Peyer's patch (tissue), 4 donors: ENCODE measurements at regions not wholly inside any gene's neighbourhood (a gene's known extent, or its start where the extent isn't known, plus 50 kb on each side); places are given as distances from the start of the nearest gene placed in this dataset.

Experiments used
- DNase-seq, 3 donors: peaks; one replicate each; pipeline ENCODE4 v3.0.0-alpha.2; 2017 to 2019
- H3K27ac ChIP-seq, 4 donors: fragments of 200-600 bp; sonication (generic); one replicate each; pipeline ENCODE4 v1.5.1; 2016 to 2019
- H3K27me3 ChIP-seq, 2 donors: fragments of 200-600 bp; sonication (generic); one replicate each; pipeline ENCODE4 v1.5.1; 2019
- H3K36me3 ChIP-seq, 3 donors: fragments of 200-600 bp; sonication (generic); one replicate each; pipeline ENCODE4 v1.5.1; 2016 to 2019
- H3K4me1 ChIP-seq, 4 donors: fragments of 200-600 bp; sonication (generic); one replicate each; pipeline ENCODE4 v1.5.1; 2016 to 2019
- H3K4me3 ChIP-seq, 4 donors: fragments of 200-600 bp; sonication (generic); 1 replicate in 3 of 4; 2 replicates in 1 of 4; pipeline ENCODE4 v1.5.1; 2016 to 2019; ENCODE audit warnings: mild to moderate bottlenecking in 1 of 4
- H3K9me3 ChIP-seq, 4 donors: fragments of 200-600 bp; sonication (generic); one replicate each; pipeline ENCODE4 v1.5.1; 2016 to 2019; ENCODE audit warnings: mild to moderate bottlenecking in 1 of 4
- POLR2A ChIP-seq, 2 donors: fragments of 450-650 bp; IDR thresholded peaks; one replicate each; pipeline ENCODE4 v1.5.1; 2017; ENCODE audit warnings: antibody characterized with exemption in 2 of 2, mild to moderate bottlenecking in 2 of 2, moderate library complexity in 2 of 2
- TF ChIP-seq, protein P1 (sequence below), 6 experiments: fragments of 450-650 bp in 4 of 6; fragments of 200-600 bp in 2 of 6; sonication (generic) in 1 of 6; IDR thresholded peaks; one replicate each; pipeline ENCODE4 v1.5.1; 2017 to 2019; ENCODE audit warnings: antibody characterized with exemption in 6 of 6, mild to moderate bottlenecking in 3 of 6, moderate library complexity in 1 of 6

- no peaks in the 10 kb centered on the region for H3K9me3 ChIP-seq
- peak overlapping the region; percentile 53 to 62 (median 56) for H3K4me3 ChIP-seq
- H3K27ac ChIP-seq, result peak overlapping the region in 2 of 4 donors; percentile 57
- H3K36me3 ChIP-seq, result no peaks in the 10 kb centered on the region
- TF ChIP-seq POLR2A (IDR thresholded peaks at IDR 0.05), result no peak
- TF ChIP-seq, protein P1, sequence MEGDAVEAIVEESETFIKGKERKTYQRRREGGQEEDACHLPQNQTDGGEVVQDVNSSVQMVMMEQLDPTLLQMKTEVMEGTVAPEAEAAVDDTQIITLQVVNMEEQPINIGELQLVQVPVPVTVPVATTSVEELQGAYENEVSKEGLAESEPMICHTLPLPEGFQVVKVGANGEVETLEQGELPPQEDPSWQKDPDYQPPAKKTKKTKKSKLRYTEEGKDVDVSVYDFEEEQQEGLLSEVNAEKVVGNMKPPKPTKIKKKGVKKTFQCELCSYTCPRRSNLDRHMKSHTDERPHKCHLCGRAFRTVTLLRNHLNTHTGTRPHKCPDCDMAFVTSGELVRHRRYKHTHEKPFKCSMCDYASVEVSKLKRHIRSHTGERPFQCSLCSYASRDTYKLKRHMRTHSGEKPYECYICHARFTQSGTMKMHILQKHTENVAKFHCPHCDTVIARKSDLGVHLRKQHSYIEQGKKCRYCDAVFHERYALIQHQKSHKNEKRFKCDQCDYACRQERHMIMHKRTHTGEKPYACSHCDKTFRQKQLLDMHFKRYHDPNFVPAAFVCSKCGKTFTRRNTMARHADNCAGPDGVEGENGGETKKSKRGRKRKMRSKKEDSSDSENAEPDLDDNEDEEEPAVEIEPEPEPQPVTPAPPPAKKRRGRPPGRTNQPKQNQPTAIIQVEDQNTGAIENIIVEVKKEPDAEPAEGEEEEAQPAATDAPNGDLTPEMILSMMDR (IDR thresholded peaks at IDR 0.05), result peak; percentile 77 to 99 (median 98)
- H3K4me1 ChIP-seq, result peaks cover 0 to 16% (median 8%) of the 10 kb centered on the region in 4 donors
- DNase-seq, result peak; percentile 74 to 92 (median 88)
- no peaks in the 10 kb centered on the region for H3K27me3 ChIP-seq
Observed at GRCh38 chr15:77543159-77543882, 89.4 kb downstream of the LINGO1 start.

GRCh38 chr15:77542491-77543001, 90.2 kb downstream of the LINGO1 start:
- Histone ChIP-seq H3K9me3 (no peaks in the 10 kb centered on the region), H3K4me3 (peak overlapping the region in 3 of 4 donors; percentile 53 to 62 (median 54)), H3K27ac (no peak overlapping the region), H3K4me1 (peaks cover 0 to 16% (median 9%) of the 10 kb centered on the region in 4 donors), H3K27me3 (no peaks in the 10 kb centered on the region), H3K36me3 (no peaks in the 10 kb centered on the region)
- DNase-seq, result no peak
- no peak for TF ChIP-seq POLR2A (IDR thresholded peaks at IDR 0.05)
- TF ChIP-seq, protein P1 (IDR thresholded peaks at IDR 0.05), result no peak

DNA sequence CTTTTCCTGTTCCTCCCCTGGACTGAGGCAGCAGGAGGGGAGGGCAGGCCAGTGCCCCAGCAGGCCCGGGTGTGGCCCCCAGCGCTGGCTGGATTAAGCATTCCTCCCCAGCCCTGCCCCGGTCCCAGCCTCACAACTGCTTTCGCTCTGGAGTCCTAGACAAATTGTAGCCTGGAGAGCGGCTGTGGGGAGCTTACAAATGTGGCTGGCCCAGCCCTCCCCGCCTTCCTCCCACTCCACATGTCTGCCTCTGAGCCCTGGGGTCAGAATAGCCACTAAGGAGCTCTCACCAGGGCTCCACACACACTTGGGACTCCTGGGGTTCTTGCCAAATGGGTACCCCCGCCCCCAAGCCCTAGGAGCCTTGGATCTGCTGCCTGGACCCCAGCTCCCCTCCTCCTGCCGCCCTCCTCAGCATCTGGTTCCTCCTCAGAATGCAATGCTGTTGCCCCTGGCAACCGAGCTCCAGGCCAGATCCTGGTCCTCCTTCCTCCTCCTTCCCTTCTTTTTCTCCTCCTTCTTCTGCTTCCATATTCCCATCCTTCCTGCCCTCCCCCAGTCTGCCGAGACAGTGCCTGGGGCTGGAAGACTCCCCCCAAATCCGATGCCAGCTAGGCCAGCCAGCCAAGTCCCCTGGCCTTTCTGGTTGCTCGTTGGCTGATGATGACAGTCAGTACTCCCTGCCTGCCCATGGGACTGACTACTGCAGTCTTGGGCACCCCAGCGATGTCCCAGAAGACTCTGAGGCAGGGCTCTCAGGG, 91.1 kb downstream of the LINGO1 start:
- no peak for TF ChIP-seq POLR2A (IDR thresholded peaks at IDR 0.05)
- TF ChIP-seq, protein P1 (IDR thresholded peaks at IDR 0.05), result no peak
- H3K27ac ChIP-seq, result no peak overlapping the region

GRCh38 chr15:77540312-77541060, 92.2 kb downstream of the LINGO1 start:
- H3K4me1 ChIP-seq, result peaks cover 0 to 16% (median 12%) of the 10 kb centered on the region in 4 donors

More for the DNA sequence above, 91.1 kb downstream of the LINGO1 start:
- no peaks in the 10 kb centered on the region for H3K36me3 ChIP-seq
- H3K4me3 ChIP-seq, result no peak overlapping the region
- no peaks in the 10 kb centered on the region for H3K9me3 ChIP-seq
- peak in 1 of 3 donors; percentile 48 for DNase-seq
- H3K4me1 ChIP-seq, result peaks cover 0 to 16% (median 12%) of the 10 kb centered on the region in 4 donors
- H3K27me3 ChIP-seq, result no peaks in the 10 kb centered on the region

More at GRCh38 chr15:77540312-77541060, 92.2 kb downstream of the LINGO1 start:
- Histone ChIP-seq H3K27ac (no peak overlapping the region), H3K4me3 (no peak overlapping the region), H3K9me3 (no peaks in the 10 kb centered on the region), H3K27me3 (no peaks in the 10 kb centered on the region), H3K36me3 (no peaks in the 10 kb centered on the region)
- TF ChIP-seq, protein P1 (IDR thresholded peaks at IDR 0.05), result no peak
- no peak for TF ChIP-seq POLR2A (IDR thresholded peaks at IDR 0.05)
- DNase-seq, result no peak
